WTC11 (cell line): ENCODE measurements at regions not wholly inside any gene's neighbourhood (a gene's known extent, or its start where the extent isn't known, plus 50 kb on each side); places are given as distances from the start of the nearest gene placed in this dataset.

Experiments
- ATAC-seq: fragments of 200-7000 bp; cut with Tn5 transposase; 2 replicates; pipeline ENCODE4 v1.10.0; 2021; ENCODE audit warnings: mild to moderate bottlenecking, moderate library complexity
- CTCF ChIA-PET: fragments of 300-600 bp; sonication (Branson Sonifier 250); formaldehyde crosslinking; loops from one replicate; lab custom pipeline; 2021; ENCODE audit warnings: antibody characterized with exemption; lab: Charles Lee
- POLR2A ChIA-PET: fragments of 350-600 bp; sonication (Branson Sonifier 250); formaldehyde crosslinking; loops from one replicate; lab custom pipeline; 2021; ENCODE audit warnings: antibody characterized with exemption; lab: Charles Lee
- DNase-seq: peaks from one replicate; pipeline ENCODE4 v3.0.0; 2021; ENCODE audit warnings: low spot score
- H3K27ac Mint-ChIP-seq: 2 replicates; pipeline ENCODE4 v1.8.0; 2021; ENCODE audit warnings: mixed read lengths
- H3K27me3 Mint-ChIP-seq: 2 replicates; pipeline ENCODE4 v1.8.0; 2021; ENCODE audit warnings: low read depth, mild to moderate bottlenecking, moderate library complexity, mixed read lengths
- H3K36me3 Mint-ChIP-seq: 2 replicates; pipeline ENCODE4 v1.8.0; 2021; ENCODE audit warnings: mixed read lengths
- H3K4me1 Mint-ChIP-seq: 2 replicates; pipeline ENCODE4 v1.8.0; 2022; ENCODE audit warnings: mixed read lengths
- H3K4me3 Mint-ChIP-seq: 2 replicates; pipeline ENCODE4 v1.8.0; 2021; ENCODE audit warnings: mild to moderate bottlenecking, moderate library complexity, mixed read lengths
- H3K9me3 Mint-ChIP-seq: 2 replicates; pipeline ENCODE4 v1.8.0; 2021; ENCODE audit warnings: mixed read lengths
- EMX1 ChIP-seq: fragments of 250-450 bp; sonication (Bioruptor Pico); IDR thresholded peaks from 2 replicates; pipeline ENCODE4 v1.8.0; 2021; ENCODE audit warnings: mild to moderate bottlenecking
- ETV6 ChIP-seq: sonication (generic); formaldehyde crosslinking; IDR thresholded peaks from 2 replicates; pipeline ENCODE4 v1.8.1; 2022; ENCODE audit warnings: mild to moderate bottlenecking, missing genetic modification reagents
- FOXJ3 ChIP-seq: sonication (generic); formaldehyde crosslinking; IDR thresholded peaks from 2 replicates; pipeline ENCODE4 v1.9.0; 2021; ENCODE audit warnings: missing genetic modification reagents, mild to moderate bottlenecking, borderline replicate concordance
- GABPB1 ChIP-seq: sonication (generic); formaldehyde crosslinking; IDR thresholded peaks from 2 replicates; pipeline ENCODE4 v1.8.1; 2023; ENCODE audit warnings: mild to moderate bottlenecking, missing genetic modification reagents
- PRRX2 ChIP-seq: fragments of 250-450 bp; sonication (Bioruptor Pico); IDR thresholded peaks from 2 replicates; pipeline ENCODE4 v1.8.0; 2021; ENCODE audit warnings: mild to moderate bottlenecking
- SOX15 ChIP-seq: fragments of 250-450 bp; sonication (Bioruptor Pico); IDR thresholded peaks from 2 replicates; pipeline ENCODE4 v1.9.0; 2021; ENCODE audit warnings: mild to moderate bottlenecking
- TEAD4 ChIP-seq: sonication (generic); formaldehyde crosslinking; IDR thresholded peaks from 2 replicates; pipeline ENCODE4 v1.8.0; 2022; ENCODE audit warnings: mild to moderate bottlenecking, missing genetic modification reagents
- ZBTB43 ChIP-seq: sonication (generic); formaldehyde crosslinking; IDR thresholded peaks from 2 replicates; pipeline ENCODE4 v1.8.1; 2023; ENCODE audit warnings: mild to moderate bottlenecking, missing genetic modification reagents
- ZMAT4 ChIP-seq: fragments of 250-450 bp; sonication (Bioruptor Pico); IDR thresholded peaks from 2 replicates; pipeline ENCODE4 v1.9.0; 2021; ENCODE audit warnings: mild to moderate bottlenecking
- ZNF232 ChIP-seq: sonication (generic); formaldehyde crosslinking; IDR thresholded peaks from 2 replicates; pipeline ENCODE4 v1.8.0; 2022; ENCODE audit warnings: mild to moderate bottlenecking, missing genetic modification reagents
- ZNF281 ChIP-seq: sonication (generic); formaldehyde crosslinking; IDR thresholded peaks from 2 replicates; pipeline ENCODE4 v1.8.0; 2023; ENCODE audit warnings: mild to moderate bottlenecking, missing genetic modification reagents
- ZNF396 ChIP-seq: fragments of 250-450 bp; sonication (Bioruptor Pico); IDR thresholded peaks from 2 replicates; pipeline ENCODE4 v1.8.0; 2021; ENCODE audit warnings: mild to moderate bottlenecking, moderate library complexity, borderline replicate concordance
- ZSCAN18 ChIP-seq: fragments of 250-450 bp; sonication (Bioruptor Pico); IDR thresholded peaks from 2 replicates; pipeline ENCODE4 v2.1.2; 2022; ENCODE audit warnings: mild to moderate bottlenecking, moderate library complexity
- TF ChIP-seq, protein P1 (sequence below): sonication (generic); formaldehyde crosslinking; IDR thresholded peaks from 2 replicates; pipeline ENCODE4 v1.8.0; 2022; ENCODE audit warnings: missing genetic modification reagents
- TF ChIP-seq, protein P2 (sequence below): sonication (generic); formaldehyde crosslinking; IDR thresholded peaks from 2 replicates; pipeline ENCODE4 v1.8.1; 2023; ENCODE audit warnings: mild to moderate bottlenecking, missing genetic modification reagents, moderate library complexity
- TF ChIP-seq, protein P3 (sequence below): sonication (generic); formaldehyde crosslinking; IDR thresholded peaks from 2 replicates; pipeline ENCODE4 v1.8.1; 2022; ENCODE audit warnings: low read depth, missing genetic modification reagents, borderline replicate concordance
- TF ChIP-seq, protein P4 (sequence below): sonication (generic); formaldehyde crosslinking; IDR thresholded peaks from 2 replicates; pipeline ENCODE4 v1.8.0; 2023; ENCODE audit warnings: missing genetic modification reagents
- TF ChIP-seq, protein P5 (sequence below): fragments of 250-450 bp; sonication (Bioruptor Pico); IDR thresholded peaks from 2 replicates; pipeline ENCODE4 v1.9.0; 2021; ENCODE audit warnings: mild to moderate bottlenecking

GRCh38 chrX:68929332-68930150 lies 100.7 kb downstream of the EFNB1 start:
- no peak overlapping the region for H3K4me3 Mint-ChIP-seq
- no peak for TF ChIP-seq EMX1 (CRISPR knock-in tag)
- TF ChIP-seq, all 79 proteins: peak for 0
- H3K9me3 Mint-ChIP-seq = no peaks in the 10 kb centered on the region
- no peak for DNase-seq
- no peaks in the 10 kb centered on the region for H3K36me3 Mint-ChIP-seq
- POLR2A ChIA-PET = no interaction called here
- ATAC-seq = no peak
- H3K4me1 Mint-ChIP-seq = peaks cover 5% of the 10 kb centered on the region
- CTCF ChIA-PET = interaction anchor here (0.7 to 3.1 kb wide), 4 partner anchors 13 to 458 kb away, joined by 3 to 24 read pairs (median 3); partner anchors contain the start of gene EFNB1
- H3K27me3 Mint-ChIP-seq = no peaks in the 10 kb centered on the region
- H3K27ac Mint-ChIP-seq = no peak overlapping the region

DNA sequence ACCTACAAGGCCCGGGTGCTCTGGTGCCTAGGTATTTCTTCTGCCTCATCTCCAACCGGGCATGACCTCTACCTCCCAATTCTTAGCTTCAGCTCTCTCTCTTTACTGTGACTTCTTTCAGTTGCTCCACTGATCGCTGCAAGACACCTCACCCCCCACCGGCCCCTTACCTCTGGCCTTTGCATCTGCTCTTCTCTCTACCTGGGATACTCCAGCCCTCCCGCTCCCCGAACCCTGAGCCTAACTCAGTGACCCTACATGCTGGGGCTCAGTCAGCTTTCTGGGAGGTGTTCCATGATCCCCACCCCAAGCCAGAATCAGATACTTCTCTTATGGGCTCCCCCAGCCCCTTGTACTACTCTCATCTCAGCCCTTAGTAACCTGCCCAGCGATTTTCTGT lies 99.6 kb downstream of the EFNB1 start:
- CTCF ChIA-PET = interaction anchor here (0.8 to 3.1 kb wide), 2 partner anchors 100 to 294 kb away, joined by 3 to 24 read pairs; partner anchors contain the start of gene EFNB1
- Mint-ChIP-seq H3K4me1 (peaks cover 5% of the 10 kb centered on the region), H3K27ac (no peak overlapping the region), H3K4me3 (no peak overlapping the region), H3K36me3 (no peaks in the 10 kb centered on the region), H3K9me3 (no peaks in the 10 kb centered on the region), H3K27me3 (no peaks in the 10 kb centered on the region)
- POLR2A ChIA-PET = no interaction called here
- DNase-seq = no peak
- ATAC-seq = no peak
- TF ChIP-seq SOX15 (CRISPR knock-in tag) (no peak), ZNF281 (CRISPR knock-in tag) (no peak), PRRX2 (CRISPR knock-in tag) (no peak), TEAD4 (CRISPR knock-in tag) (no peak), GABPB1 (CRISPR knock-in tag) (no peak), FOXJ3 (CRISPR knock-in tag) (no peak), ZNF232 (no peak), ZSCAN18 (CRISPR knock-in tag) (no peak), ZBTB43 (CRISPR knock-in tag) (no peak), ZMAT4 (CRISPR knock-in tag) (no peak), ZNF396 (CRISPR knock-in tag) (no peak), ETV6 (no peak)
- TF ChIP-seq, protein P1, sequence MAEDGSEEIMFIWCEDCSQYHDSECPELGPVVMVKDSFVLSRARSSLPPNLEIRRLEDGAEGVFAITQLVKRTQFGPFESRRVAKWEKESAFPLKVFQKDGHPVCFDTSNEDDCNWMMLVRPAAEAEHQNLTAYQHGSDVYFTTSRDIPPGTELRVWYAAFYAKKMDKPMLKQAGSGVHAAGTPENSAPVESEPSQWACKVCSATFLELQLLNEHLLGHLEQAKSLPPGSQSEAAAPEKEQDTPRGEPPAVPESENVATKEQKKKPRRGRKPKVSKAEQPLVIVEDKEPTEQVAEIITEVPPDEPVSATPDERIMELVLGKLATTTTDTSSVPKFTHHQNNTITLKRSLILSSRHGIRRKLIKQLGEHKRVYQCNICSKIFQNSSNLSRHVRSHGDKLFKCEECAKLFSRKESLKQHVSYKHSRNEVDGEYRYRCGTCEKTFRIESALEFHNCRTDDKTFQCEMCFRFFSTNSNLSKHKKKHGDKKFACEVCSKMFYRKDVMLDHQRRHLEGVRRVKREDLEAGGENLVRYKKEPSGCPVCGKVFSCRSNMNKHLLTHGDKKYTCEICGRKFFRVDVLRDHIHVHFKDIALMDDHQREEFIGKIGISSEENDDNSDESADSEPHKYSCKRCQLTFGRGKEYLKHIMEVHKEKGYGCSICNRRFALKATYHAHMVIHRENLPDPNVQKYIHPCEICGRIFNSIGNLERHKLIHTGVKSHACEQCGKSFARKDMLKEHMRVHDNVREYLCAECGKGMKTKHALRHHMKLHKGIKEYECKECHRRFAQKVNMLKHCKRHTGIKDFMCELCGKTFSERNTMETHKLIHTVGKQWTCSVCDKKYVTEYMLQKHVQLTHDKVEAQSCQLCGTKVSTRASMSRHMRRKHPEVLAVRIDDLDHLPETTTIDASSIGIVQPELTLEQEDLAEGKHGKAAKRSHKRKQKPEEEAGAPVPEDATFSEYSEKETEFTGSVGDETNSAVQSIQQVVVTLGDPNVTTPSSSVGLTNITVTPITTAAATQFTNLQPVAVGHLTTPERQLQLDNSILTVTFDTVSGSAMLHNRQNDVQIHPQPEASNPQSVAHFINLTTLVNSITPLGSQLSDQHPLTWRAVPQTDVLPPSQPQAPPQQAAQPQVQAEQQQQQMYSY (CRISPR knock-in tag) = no peak
- TF ChIP-seq, protein P2, sequence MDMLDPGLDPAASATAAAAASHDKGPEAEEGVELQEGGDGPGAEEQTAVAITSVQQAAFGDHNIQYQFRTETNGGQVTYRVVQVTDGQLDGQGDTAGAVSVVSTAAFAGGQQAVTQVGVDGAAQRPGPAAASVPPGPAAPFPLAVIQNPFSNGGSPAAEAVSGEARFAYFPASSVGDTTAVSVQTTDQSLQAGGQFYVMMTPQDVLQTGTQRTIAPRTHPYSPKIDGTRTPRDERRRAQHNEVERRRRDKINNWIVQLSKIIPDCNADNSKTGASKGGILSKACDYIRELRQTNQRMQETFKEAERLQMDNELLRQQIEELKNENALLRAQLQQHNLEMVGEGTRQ (CRISPR knock-in tag) = no peak
- TF ChIP-seq, protein P3, sequence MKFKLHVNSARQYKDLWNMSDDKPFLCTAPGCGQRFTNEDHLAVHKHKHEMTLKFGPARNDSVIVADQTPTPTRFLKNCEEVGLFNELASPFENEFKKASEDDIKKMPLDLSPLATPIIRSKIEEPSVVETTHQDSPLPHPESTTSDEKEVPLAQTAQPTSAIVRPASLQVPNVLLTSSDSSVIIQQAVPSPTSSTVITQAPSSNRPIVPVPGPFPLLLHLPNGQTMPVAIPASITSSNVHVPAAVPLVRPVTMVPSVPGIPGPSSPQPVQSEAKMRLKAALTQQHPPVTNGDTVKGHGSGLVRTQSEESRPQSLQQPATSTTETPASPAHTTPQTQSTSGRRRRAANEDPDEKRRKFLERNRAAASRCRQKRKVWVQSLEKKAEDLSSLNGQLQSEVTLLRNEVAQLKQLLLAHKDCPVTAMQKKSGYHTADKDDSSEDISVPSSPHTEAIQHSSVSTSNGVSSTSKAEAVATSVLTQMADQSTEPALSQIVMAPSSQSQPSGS (CRISPR knock-in tag) = no peak
- TF ChIP-seq, protein P4, sequence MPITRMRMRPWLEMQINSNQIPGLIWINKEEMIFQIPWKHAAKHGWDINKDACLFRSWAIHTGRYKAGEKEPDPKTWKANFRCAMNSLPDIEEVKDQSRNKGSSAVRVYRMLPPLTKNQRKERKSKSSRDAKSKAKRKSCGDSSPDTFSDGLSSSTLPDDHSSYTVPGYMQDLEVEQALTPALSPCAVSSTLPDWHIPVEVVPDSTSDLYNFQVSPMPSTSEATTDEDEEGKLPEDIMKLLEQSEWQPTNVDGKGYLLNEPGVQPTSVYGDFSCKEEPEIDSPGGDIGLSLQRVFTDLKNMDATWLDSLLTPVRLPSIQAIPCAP = no peak
- TF ChIP-seq, protein P5, sequence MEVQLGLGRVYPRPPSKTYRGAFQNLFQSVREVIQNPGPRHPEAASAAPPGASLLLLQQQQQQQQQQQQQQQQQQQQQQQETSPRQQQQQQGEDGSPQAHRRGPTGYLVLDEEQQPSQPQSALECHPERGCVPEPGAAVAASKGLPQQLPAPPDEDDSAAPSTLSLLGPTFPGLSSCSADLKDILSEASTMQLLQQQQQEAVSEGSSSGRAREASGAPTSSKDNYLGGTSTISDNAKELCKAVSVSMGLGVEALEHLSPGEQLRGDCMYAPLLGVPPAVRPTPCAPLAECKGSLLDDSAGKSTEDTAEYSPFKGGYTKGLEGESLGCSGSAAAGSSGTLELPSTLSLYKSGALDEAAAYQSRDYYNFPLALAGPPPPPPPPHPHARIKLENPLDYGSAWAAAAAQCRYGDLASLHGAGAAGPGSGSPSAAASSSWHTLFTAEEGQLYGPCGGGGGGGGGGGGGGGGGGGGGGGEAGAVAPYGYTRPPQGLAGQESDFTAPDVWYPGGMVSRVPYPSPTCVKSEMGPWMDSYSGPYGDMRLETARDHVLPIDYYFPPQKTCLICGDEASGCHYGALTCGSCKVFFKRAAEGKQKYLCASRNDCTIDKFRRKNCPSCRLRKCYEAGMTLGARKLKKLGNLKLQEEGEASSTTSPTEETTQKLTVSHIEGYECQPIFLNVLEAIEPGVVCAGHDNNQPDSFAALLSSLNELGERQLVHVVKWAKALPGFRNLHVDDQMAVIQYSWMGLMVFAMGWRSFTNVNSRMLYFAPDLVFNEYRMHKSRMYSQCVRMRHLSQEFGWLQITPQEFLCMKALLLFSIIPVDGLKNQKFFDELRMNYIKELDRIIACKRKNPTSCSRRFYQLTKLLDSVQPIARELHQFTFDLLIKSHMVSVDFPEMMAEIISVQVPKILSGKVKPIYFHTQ (CRISPR knock-in tag) = no peak
